ENCODE measurements at regions not wholly inside any gene's neighbourhood (a gene's known extent, or its start where the extent isn't known, plus 50 kb on each side); places are given as distances from the start of the nearest gene placed in this dataset.

GRCh38 chr15:100707229-100707628 is 104.8 kb downstream of the ASB7 start:
- TF ChIP-seq POLR2AphosphoS5 (IDR thresholded peaks at IDR 0.05) (no peak), CTCF (IDR thresholded peaks at IDR 0.05) (no peak), POLR2A (IDR thresholded peaks at IDR 0.05; ENCODE audit: low read depth) (no peak), EP300 (IDR thresholded peaks at IDR 0.05) (no peak)
